ENCODE measurements at regions not wholly inside any gene's neighbourhood (a gene's known extent, or its start where the extent isn't known, plus 50 kb on each side); places are given as distances from the start of the nearest gene placed in this dataset.

DNA sequence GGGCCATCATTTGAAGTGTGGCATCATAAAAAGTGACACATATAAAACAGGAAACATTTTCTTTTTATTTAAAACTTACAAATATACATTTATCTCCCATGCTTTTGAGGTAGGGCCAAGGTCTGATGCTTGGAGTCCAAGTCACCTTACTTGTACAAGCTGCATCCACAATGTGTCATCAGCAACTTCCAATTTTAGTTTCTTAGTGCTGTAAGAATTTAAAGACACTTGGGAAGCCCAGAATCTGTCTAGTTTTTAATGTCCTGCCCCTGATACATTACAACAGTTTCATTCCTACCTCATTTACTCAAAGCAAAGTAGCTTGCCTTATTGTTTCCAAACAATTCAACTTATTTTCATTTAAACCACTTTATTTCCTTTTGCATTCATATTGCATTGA is 297.7 kb downstream of the MTX2 start:
- CTCF ChIA-PET: interaction anchor here (0.6 to 1.3 kb wide), 2 partner anchors 16 to 19 kb away, joined by 3 to 4 read pairs; no protein-coding TSS in a partner anchor
- no peaks in the 10 kb centered on the region for H3K9me3 Mint-ChIP-seq (ENCODE audit: low read depth, unreplicated experiment)
- H3K36me3 Mint-ChIP-seq (ENCODE audit: insufficient read depth, unreplicated experiment): no peaks in the 10 kb centered on the region
- no peak overlapping the region for H3K4me3 Mint-ChIP-seq (ENCODE audit: low read depth, unreplicated experiment)
- no peak for DNase-seq
- intact Hi-C loops (cut with micrococcal nuclease; ENCODE audit: unreplicated experiment): no loop called here
- peaks cover 21% of the 10 kb centered on the region for H3K4me1 Mint-ChIP-seq (ENCODE audit: low read depth, unreplicated experiment)
- H3K27ac Mint-ChIP-seq (ENCODE audit: unreplicated experiment): no peak overlapping the region
- no TSS peak for BruUV-seq (replicated peaks)
- H3K27me3 Mint-ChIP-seq (ENCODE audit: unreplicated experiment): no peaks in the 10 kb centered on the region
- TF ChIP-seq, protein P1, sequence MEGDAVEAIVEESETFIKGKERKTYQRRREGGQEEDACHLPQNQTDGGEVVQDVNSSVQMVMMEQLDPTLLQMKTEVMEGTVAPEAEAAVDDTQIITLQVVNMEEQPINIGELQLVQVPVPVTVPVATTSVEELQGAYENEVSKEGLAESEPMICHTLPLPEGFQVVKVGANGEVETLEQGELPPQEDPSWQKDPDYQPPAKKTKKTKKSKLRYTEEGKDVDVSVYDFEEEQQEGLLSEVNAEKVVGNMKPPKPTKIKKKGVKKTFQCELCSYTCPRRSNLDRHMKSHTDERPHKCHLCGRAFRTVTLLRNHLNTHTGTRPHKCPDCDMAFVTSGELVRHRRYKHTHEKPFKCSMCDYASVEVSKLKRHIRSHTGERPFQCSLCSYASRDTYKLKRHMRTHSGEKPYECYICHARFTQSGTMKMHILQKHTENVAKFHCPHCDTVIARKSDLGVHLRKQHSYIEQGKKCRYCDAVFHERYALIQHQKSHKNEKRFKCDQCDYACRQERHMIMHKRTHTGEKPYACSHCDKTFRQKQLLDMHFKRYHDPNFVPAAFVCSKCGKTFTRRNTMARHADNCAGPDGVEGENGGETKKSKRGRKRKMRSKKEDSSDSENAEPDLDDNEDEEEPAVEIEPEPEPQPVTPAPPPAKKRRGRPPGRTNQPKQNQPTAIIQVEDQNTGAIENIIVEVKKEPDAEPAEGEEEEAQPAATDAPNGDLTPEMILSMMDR (IDR thresholded peaks at IDR 0.05; ENCODE audit: unreplicated experiment): no peak

DNA sequence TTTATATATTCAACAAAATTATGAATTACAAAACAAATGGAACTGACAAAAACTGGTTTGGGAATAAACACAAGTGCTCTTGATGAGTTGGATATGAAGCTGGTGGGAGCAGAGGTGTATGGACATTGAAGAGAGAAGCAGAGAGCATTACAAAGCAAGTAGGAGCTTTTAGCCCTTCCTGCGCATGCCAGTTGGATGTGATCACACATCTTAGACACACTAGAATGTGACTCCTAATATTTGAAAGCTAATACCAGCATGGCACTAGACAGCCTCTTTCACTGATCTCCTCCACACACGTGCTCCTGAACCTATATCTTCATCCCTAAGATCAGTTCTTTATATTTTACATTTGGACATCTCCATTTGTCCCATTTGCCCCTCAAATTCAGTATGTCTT is 298.1 kb downstream of the MTX2 start:
- H3K4me3 Mint-ChIP-seq (ENCODE audit: low read depth, unreplicated experiment): no peak overlapping the region
- no peak overlapping the region for H3K27ac Mint-ChIP-seq (ENCODE audit: unreplicated experiment)
- TF ChIP-seq, protein P1 (IDR thresholded peaks at IDR 0.05; ENCODE audit: unreplicated experiment): no peak
- H3K27me3 Mint-ChIP-seq (ENCODE audit: unreplicated experiment): no peaks in the 10 kb centered on the region
- DNase-seq: no peak
- BruUV-seq (replicated peaks): no TSS peak
- peaks cover 17% of the 10 kb centered on the region for H3K4me1 Mint-ChIP-seq (ENCODE audit: low read depth, unreplicated experiment)
- no peaks in the 10 kb centered on the region for H3K9me3 Mint-ChIP-seq (ENCODE audit: low read depth, unreplicated experiment)
- H3K36me3 Mint-ChIP-seq (ENCODE audit: insufficient read depth, unreplicated experiment): no peaks in the 10 kb centered on the region
- intact Hi-C loops (cut with micrococcal nuclease; ENCODE audit: unreplicated experiment): no loop called here
- CTCF ChIA-PET: interaction anchor here (1.3 kb wide), 1 partner anchor 16 kb away, joined by 3 read pairs; no protein-coding TSS in a partner anchor

DNA sequence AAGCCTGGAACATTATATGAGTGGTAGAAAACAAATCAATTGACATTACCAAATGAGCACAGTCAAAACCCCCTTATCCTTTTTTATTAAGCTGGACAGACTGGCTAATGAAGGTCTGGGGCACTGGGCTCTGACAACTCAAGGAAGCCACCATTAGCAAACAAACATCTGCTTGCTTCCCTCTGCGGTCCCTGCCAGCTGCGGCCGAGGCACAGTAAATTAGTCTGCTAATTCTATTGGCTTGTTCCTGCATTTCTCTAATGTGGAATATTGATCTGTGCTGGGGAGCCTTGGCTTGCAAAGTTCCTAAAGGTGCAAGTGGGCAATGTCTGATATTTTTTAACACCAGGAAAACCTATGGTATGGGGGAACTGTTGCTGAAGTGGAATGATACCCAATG is 300.3 kb downstream of the MTX2 start:
- Mint-ChIP-seq H3K36me3 (ENCODE audit: insufficient read depth, unreplicated experiment) (no peaks in the 10 kb centered on the region), H3K27ac (ENCODE audit: unreplicated experiment) (no peak overlapping the region), H3K4me3 (ENCODE audit: low read depth, unreplicated experiment) (no peak overlapping the region), H3K27me3 (ENCODE audit: unreplicated experiment) (no peaks in the 10 kb centered on the region), H3K9me3 (ENCODE audit: low read depth, unreplicated experiment) (no peaks in the 10 kb centered on the region), H3K4me1 (ENCODE audit: low read depth, unreplicated experiment) (no peaks in the 10 kb centered on the region)
- no TSS peak for BruUV-seq (replicated peaks)
- intact Hi-C loops (cut with micrococcal nuclease; ENCODE audit: unreplicated experiment): no loop called here
- no peak for DNase-seq
- CTCF ChIA-PET: no interaction called here
- TF ChIP-seq, protein P1 (IDR thresholded peaks at IDR 0.05; ENCODE audit: unreplicated experiment): no peak

GRCh38 chr2:176573612-176574483 is 304.6 kb downstream of the MTX2 start:
- Mint-ChIP-seq H3K27ac (ENCODE audit: unreplicated experiment) (no peak overlapping the region), H3K27me3 (ENCODE audit: unreplicated experiment) (no peaks in the 10 kb centered on the region), H3K9me3 (ENCODE audit: low read depth, unreplicated experiment) (no peaks in the 10 kb centered on the region), H3K4me1 (ENCODE audit: low read depth, unreplicated experiment) (no peaks in the 10 kb centered on the region), H3K36me3 (ENCODE audit: insufficient read depth, unreplicated experiment) (no peaks in the 10 kb centered on the region), H3K4me3 (ENCODE audit: low read depth, unreplicated experiment) (no peak overlapping the region)
- no TSS peak for BruUV-seq (replicated peaks)
- no peak for DNase-seq
- TF ChIP-seq, protein P1 (IDR thresholded peaks at IDR 0.05; ENCODE audit: unreplicated experiment): no peak
- CTCF ChIA-PET: interaction anchor here (0.6 kb wide), 1 partner anchor 429 kb away, joined by 5 read pairs; no protein-coding TSS in a partner anchor
- intact Hi-C loops (cut with micrococcal nuclease; ENCODE audit: unreplicated experiment): no loop called here

Measured in Calu3 (cell line).